Ramos (cell line): ENCODE measurements at regions not wholly inside any gene's neighbourhood (a gene's known extent, or its start where the extent isn't known, plus 50 kb on each side); places are given as distances from the start of the nearest gene placed in this dataset.
"Not testable (repeated sequence)": the region's sequence is repeated elsewhere in the genome, so short reads cannot be mapped to it uniquely, and the experiment has no call there.

Source experiments
- in situ Hi-C: fragments of 300-500 bp; cut with MboI; formaldehyde crosslinking; loops from one replicate; pipeline ENCODE4 v1.14.3; 2022; ENCODE audit warnings: low sequenced_read_pairs; ENCODE audit not compliant: unreplicated experiment

GRCh38 chr11:21912285-21912684, 280.6 kb upstream of the ANO5 start:
- in situ Hi-C loops: no loop called here

GRCh38 chr11:21921151-21921550, 271.7 kb upstream of the ANO5 start:
- in situ Hi-C loops: no loop called here

- in situ Hi-C loops: no loop called here
These were observed 268.6 kb upstream of the ANO5 start for GRCh38 chr11:21924262-21924661.

- in situ Hi-C loops: no loop called here
These were observed 265.3 kb upstream of the ANO5 start for GRCh38 chr11:21927628-21928027.

- in situ Hi-C loops: no loop called here
These were observed 264.0 kb upstream of the ANO5 start for GRCh38 chr11:21928847-21929246.

- in situ Hi-C loops: no loop called here
These were observed 262.5 kb upstream of the ANO5 start for GRCh38 chr11:21930408-21930807.

- in situ Hi-C loops: no loop called here
These were observed 261.3 kb upstream of the ANO5 start for GRCh38 chr11:21931436-21932101.

- in situ Hi-C loops: no loop called here
These were observed 259.8 kb upstream of the ANO5 start for GRCh38 chr11:21933095-21933494.

GRCh38 chr11:21944577-21944976, 248.3 kb upstream of the ANO5 start:
- in situ Hi-C loops: no loop called here

GRCh38 chr11:21948876-21949275, 244.0 kb upstream of the ANO5 start:
- in situ Hi-C loops: no loop called here

- in situ Hi-C loops: no loop called here
These were observed 243.0 kb upstream of the ANO5 start for GRCh38 chr11:21949763-21950413.

- in situ Hi-C loops: no loop called here
These were observed 229.9 kb upstream of the ANO5 start for GRCh38 chr11:21963013-21963412.

GRCh38 chr11:21965221-21965620, 227.7 kb upstream of the ANO5 start:
- in situ Hi-C loops: no loop called here

- in situ Hi-C loops: no loop called here
These were observed 224.2 kb upstream of the ANO5 start for GRCh38 chr11:21968702-21969101.

- in situ Hi-C loops: no loop called here
These were observed 223.0 kb upstream of the ANO5 start for GRCh38 chr11:21969841-21970240.

- in situ Hi-C loops: no loop called here
These were observed 217.6 kb upstream of the ANO5 start for GRCh38 chr11:21975242-21975641.

- in situ Hi-C loops: no loop called here
These were observed 216.7 kb upstream of the ANO5 start for GRCh38 chr11:21976210-21976609.

GRCh38 chr11:21983431-21983830, 209.5 kb upstream of the ANO5 start:
- in situ Hi-C loops: no loop called here

- in situ Hi-C loops: no loop called here
These were observed 206.5 kb upstream of the ANO5 start for GRCh38 chr11:21986361-21986760.

- in situ Hi-C loops: no loop called here
These were observed 205.6 kb upstream of the ANO5 start for GRCh38 chr11:21987261-21987660.

GRCh38 chr11:21988477-21988876, 204.4 kb upstream of the ANO5 start:
- in situ Hi-C loops: no loop called here

GRCh38 chr11:22001803-22002202, 191.1 kb upstream of the ANO5 start:
- in situ Hi-C loops: not testable (repeated sequence)
